IMR-90 (cell line): ENCODE measurements at regions not wholly inside any gene's neighbourhood (a gene's known extent, or its start where the extent isn't known, plus 50 kb on each side); places are given as distances from the start of the nearest gene placed in this dataset.

Experiments
- CTCF ChIP-seq: conservative IDR thresholded peaks from 2 replicates; pipeline ENCODE4 v1.5.1; 2012; ENCODE audit warnings: mild to moderate bottlenecking, low read depth, low read length, improper control_type of control experiment
- RFX5 ChIP-seq: IDR thresholded peaks from 2 replicates; pipeline ENCODE4 v1.8.0; 2012; ENCODE audit warnings: low read depth, mild to moderate bottlenecking, low read length, moderate library complexity

DNA sequence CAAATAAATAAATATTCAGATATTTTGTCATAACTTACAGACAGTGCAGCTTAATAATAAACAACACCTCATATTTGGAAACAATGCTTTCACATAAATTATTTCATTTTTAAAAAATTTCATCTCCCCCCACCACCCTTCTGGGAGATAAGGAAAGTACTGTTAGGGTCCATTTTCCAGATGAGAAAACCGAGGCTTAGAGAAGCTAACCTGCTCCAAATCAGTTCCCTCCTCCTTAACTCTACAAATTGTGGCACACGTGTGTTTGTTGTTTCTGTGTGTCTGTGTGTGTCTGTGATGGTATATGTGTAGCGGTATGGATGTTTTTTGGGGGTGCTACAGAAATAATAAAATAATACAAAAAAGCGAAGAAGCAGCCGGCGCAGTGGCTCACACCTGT is 54.2 kb upstream of the NAA20 start:
- TF ChIP-seq CTCF, result no peak
- no peak for TF ChIP-seq RFX5
